ENCODE measurements at regions not wholly inside any gene's neighbourhood (a gene's known extent, or its start where the extent isn't known, plus 50 kb on each side); places are given as distances from the start of the nearest gene placed in this dataset.
"Not testable (repeated sequence)": the region's sequence is repeated elsewhere in the genome, so short reads cannot be mapped to it uniquely, and the experiment has no call there.

GRCh38 chr12:33047666-33048065 is 151.1 kb upstream of the PKP2 start:
- in situ Hi-C loops (cut with HindIII; ENCODE audit: low sequenced_read_pairs): no loop called here

GRCh38 chr12:33044447-33044846 is 147.9 kb upstream of the PKP2 start:
- in situ Hi-C loops (cut with HindIII; ENCODE audit: low sequenced_read_pairs): no loop called here

- in situ Hi-C loops (cut with HindIII; ENCODE audit: low sequenced_read_pairs): no loop called here
These were observed 145.0 kb upstream of the PKP2 start for GRCh38 chr12:33041562-33041961.

GRCh38 chr12:33033999-33034398 is 137.4 kb upstream of the PKP2 start:
- in situ Hi-C loops (cut with HindIII; ENCODE audit: low sequenced_read_pairs): not testable (repeated sequence)

GRCh38 chr12:33026791-33027190 is 130.2 kb upstream of the PKP2 start:
- in situ Hi-C loops (cut with HindIII; ENCODE audit: low sequenced_read_pairs): no loop called here

- in situ Hi-C loops (cut with HindIII; ENCODE audit: low sequenced_read_pairs): not testable (repeated sequence)
These were observed 126.1 kb upstream of the PKP2 start for GRCh38 chr12:33022724-33023123.

- in situ Hi-C loops (cut with HindIII; ENCODE audit: low sequenced_read_pairs): not testable (repeated sequence)
These were observed 120.5 kb upstream of the PKP2 start for GRCh38 chr12:33017029-33017428.

GRCh38 chr12:33012226-33012625 is 115.6 kb upstream of the PKP2 start:
- in situ Hi-C loops (cut with HindIII; ENCODE audit: low sequenced_read_pairs): no loop called here

GRCh38 chr12:33006106-33006505 is 109.5 kb upstream of the PKP2 start:
- in situ Hi-C loops (cut with HindIII; ENCODE audit: low sequenced_read_pairs): no loop called here

GRCh38 chr12:33000016-33000415 is 103.4 kb upstream of the PKP2 start:
- in situ Hi-C loops (cut with HindIII; ENCODE audit: low sequenced_read_pairs): no loop called here

- in situ Hi-C loops (cut with HindIII; ENCODE audit: low sequenced_read_pairs): no loop called here
These were observed 100.9 kb upstream of the PKP2 start for GRCh38 chr12:32997471-32997870.

- in situ Hi-C loops (cut with HindIII; ENCODE audit: low sequenced_read_pairs): no loop called here
These were observed 99.0 kb upstream of the PKP2 start for GRCh38 chr12:32995623-32996022.

- in situ Hi-C loops (cut with HindIII; ENCODE audit: low sequenced_read_pairs): no loop called here
These were observed 96.8 kb upstream of the PKP2 start for GRCh38 chr12:32993404-32993803.

- in situ Hi-C loops (cut with HindIII; ENCODE audit: low sequenced_read_pairs): no loop called here
These were observed 93.1 kb upstream of the PKP2 start for GRCh38 chr12:32989705-32990104.

- in situ Hi-C loops (cut with HindIII; ENCODE audit: low sequenced_read_pairs): no loop called here
These were observed 92.4 kb upstream of the PKP2 start for GRCh38 chr12:32988982-32989381.

- in situ Hi-C loops (cut with HindIII; ENCODE audit: low sequenced_read_pairs): no loop called here
These were observed 90.9 kb upstream of the PKP2 start for GRCh38 chr12:32987512-32987911.

GRCh38 chr12:32983968-32984367 is 87.4 kb upstream of the PKP2 start:
- in situ Hi-C loops (cut with HindIII; ENCODE audit: low sequenced_read_pairs): no loop called here

- in situ Hi-C loops (cut with HindIII; ENCODE audit: low sequenced_read_pairs): no loop called here
These were observed 86.8 kb upstream of the PKP2 start for GRCh38 chr12:32983332-32983731.

GRCh38 chr12:32981139-32981538 is 84.6 kb upstream of the PKP2 start:
- in situ Hi-C loops (cut with HindIII; ENCODE audit: low sequenced_read_pairs): no loop called here

- in situ Hi-C loops (cut with HindIII; ENCODE audit: low sequenced_read_pairs): no loop called here
These were observed 78.5 kb upstream of the PKP2 start for GRCh38 chr12:32975122-32975521.

- in situ Hi-C loops (cut with HindIII; ENCODE audit: low sequenced_read_pairs): no loop called here
These were observed 74.0 kb upstream of the PKP2 start for GRCh38 chr12:32970465-32971110.

- in situ Hi-C loops (cut with HindIII; ENCODE audit: low sequenced_read_pairs): no loop called here
These were observed 68.5 kb upstream of the PKP2 start for GRCh38 chr12:32964981-32965585.

- in situ Hi-C loops (cut with HindIII; ENCODE audit: low sequenced_read_pairs): not testable (repeated sequence)
These were observed 59.8 kb upstream of the PKP2 start for GRCh38 chr12:32956418-32956817.

All from DLD1 (cell line).